ENCODE measurements at regions not wholly inside any gene's neighbourhood (a gene's known extent, or its start where the extent isn't known, plus 50 kb on each side); places are given as distances from the start of the nearest gene placed in this dataset.

- TF ChIP-seq RCOR1 (IDR thresholded peaks at IDR 0.05; ENCODE audit: low read depth, low read length): no peak
- TF ChIP-seq MAZ (IDR thresholded peaks at IDR 0.05; ENCODE audit: borderline replicate concordance, low read depth, low read length): no peak
These were observed 61.0 kb upstream of the SMIM23 start for GRCh38 chr5:171724468-171725204.
